ENCODE measurements at regions not wholly inside any gene's neighbourhood (a gene's known extent, or its start where the extent isn't known, plus 50 kb on each side); places are given as distances from the start of the nearest gene placed in this dataset.

DNA sequence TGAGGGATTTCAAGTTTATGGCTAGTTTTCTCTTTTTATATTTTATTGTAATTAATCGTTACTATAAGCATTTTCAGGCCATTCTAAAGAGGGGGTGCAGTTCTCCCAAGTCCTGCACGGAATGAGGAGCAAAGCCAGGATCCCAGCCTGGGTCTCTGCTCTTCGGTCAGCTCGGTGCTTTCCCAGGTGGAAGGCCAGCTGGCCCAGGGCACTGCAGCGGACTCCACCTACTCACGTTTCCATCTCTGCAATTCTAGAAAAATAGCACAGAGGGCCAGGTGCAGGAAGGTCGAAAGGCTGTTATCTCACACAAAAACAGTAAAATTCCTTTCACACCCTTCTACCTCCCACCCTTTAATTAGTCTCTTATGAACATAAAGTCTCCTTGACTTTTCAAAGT is 59.5 kb upstream of the HES1 start:
- H3K36me3 Mint-ChIP-seq (ENCODE audit: low read depth): no peaks in the 10 kb centered on the region
- H3K27me3 Mint-ChIP-seq: peaks cover 57% of the 10 kb centered on the region
- no peak overlapping the region for H3K4me3 Mint-ChIP-seq

GRCh38 chr3:194077602-194078001 is 58.3 kb upstream of the HES1 start:
- no peaks in the 10 kb centered on the region for H3K36me3 Mint-ChIP-seq (ENCODE audit: low read depth)
- DNase-seq: no peak
- no peaks in the 10 kb centered on the region for H3K9me3 Mint-ChIP-seq
- H3K4me1 Mint-ChIP-seq (ENCODE audit: low read depth): no peaks in the 10 kb centered on the region
- H3K4me3 Mint-ChIP-seq: no peak overlapping the region
- H3K27ac Mint-ChIP-seq: no peak overlapping the region
- peaks cover 53% of the 10 kb centered on the region for H3K27me3 Mint-ChIP-seq

More for the DNA sequence above, 59.5 kb upstream of the HES1 start:
- DNase-seq: no peak
- Mint-ChIP-seq H3K9me3 (no peaks in the 10 kb centered on the region), H3K27ac (no peak overlapping the region), H3K4me1 (ENCODE audit: low read depth) (peaks cover 8% of the 10 kb centered on the region)

GRCh38 chr3:194078045-194078821 is 57.7 kb upstream of the HES1 start:
- Mint-ChIP-seq H3K27me3 (peaks cover 53% of the 10 kb centered on the region), H3K9me3 (no peaks in the 10 kb centered on the region), H3K36me3 (ENCODE audit: low read depth) (no peaks in the 10 kb centered on the region), H3K4me1 (ENCODE audit: low read depth) (no peaks in the 10 kb centered on the region), H3K27ac (no peak overlapping the region), H3K4me3 (no peak overlapping the region)
- no peak for DNase-seq

DNA sequence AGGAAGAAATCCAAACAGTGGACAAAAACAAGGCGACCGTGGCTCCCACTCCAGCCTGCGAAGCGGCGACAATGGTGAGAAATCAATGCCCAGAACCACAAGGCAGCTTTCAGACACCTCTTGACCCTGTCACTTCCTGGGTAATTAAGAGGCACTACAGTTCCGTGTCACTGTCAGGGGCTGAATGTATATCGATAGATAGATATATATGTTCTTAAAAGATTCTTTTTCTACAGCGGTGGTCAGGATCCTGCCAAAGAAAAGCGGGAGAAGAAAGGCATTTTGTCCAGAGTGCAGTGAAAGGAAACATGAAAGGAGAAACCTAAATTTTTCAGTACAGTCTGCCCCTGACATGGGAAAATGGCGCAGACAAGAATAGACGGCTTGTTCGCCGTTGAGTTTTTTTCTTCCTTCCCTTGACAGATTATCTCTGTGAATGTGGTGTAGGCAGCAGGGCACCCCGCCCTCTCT is 56.2 kb upstream of the HES1 start:
- Mint-ChIP-seq H3K36me3 (ENCODE audit: low read depth) (no peaks in the 10 kb centered on the region), H3K9me3 (no peaks in the 10 kb centered on the region), H3K4me3 (no peak overlapping the region), H3K27me3 (peaks cover 48% of the 10 kb centered on the region), H3K4me1 (ENCODE audit: low read depth) (peaks cover 7% of the 10 kb centered on the region), H3K27ac (no peak overlapping the region)
- no peak for DNase-seq

- Mint-ChIP-seq H3K4me3 (no peak overlapping the region), H3K4me1 (ENCODE audit: low read depth) (peaks cover 7% of the 10 kb centered on the region), H3K9me3 (no peaks in the 10 kb centered on the region), H3K27me3 (peaks cover 44% of the 10 kb centered on the region), H3K27ac (no peak overlapping the region), H3K36me3 (ENCODE audit: low read depth) (no peaks in the 10 kb centered on the region)
- no peak for DNase-seq
Measured at GRCh38 chr3:194080436-194080835, 55.5 kb upstream of the HES1 start.

DNA sequence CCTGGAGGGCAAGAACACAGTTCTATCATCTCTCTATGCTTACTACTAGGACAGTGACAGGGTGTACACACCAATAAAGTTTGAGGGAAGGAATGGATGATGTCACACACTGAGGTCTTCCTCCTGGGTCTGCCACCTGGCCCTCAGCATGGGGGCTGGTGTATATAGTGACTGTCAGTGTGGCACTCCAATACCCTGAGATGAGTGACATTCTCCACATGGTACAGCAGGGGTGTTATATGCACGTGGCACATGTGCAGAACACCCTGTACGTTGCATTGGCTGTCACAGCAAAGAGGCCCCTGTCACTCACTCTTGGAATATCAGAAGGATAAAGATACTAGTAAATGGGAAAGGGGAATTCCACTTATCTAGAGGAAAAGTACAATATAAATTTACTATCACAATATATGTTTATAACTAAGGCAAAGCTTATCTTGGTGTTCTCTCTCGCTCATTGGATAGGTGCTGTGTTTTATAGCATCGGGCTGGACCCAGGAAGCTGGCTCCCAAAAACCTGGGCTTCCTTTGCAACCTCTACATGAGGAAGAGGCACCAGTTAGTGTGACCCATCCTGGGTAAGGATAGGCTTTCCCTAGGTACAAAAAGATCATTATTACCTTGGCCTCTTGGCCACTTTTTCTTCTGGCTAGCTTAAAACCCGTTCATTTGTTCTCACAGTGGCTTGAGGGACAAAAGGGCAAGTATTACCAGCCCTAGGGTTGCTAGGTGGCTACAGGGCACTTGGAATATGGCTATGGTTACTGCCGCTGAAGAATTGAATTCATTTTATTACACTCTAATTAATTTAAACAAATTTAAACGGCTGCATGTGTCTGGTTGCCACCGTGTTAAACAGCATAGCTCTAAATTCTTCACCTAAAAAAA is 54.8 kb upstream of the HES1 start:
- peaks cover 7% of the 10 kb centered on the region for H3K4me1 Mint-ChIP-seq (ENCODE audit: low read depth)
- no peak for DNase-seq
- no peak overlapping the region for H3K4me3 Mint-ChIP-seq
- H3K36me3 Mint-ChIP-seq (ENCODE audit: low read depth): no peaks in the 10 kb centered on the region
- peaks cover 40% of the 10 kb centered on the region for H3K27me3 Mint-ChIP-seq
- no peak overlapping the region for H3K27ac Mint-ChIP-seq
- H3K9me3 Mint-ChIP-seq: no peaks in the 10 kb centered on the region

DNA sequence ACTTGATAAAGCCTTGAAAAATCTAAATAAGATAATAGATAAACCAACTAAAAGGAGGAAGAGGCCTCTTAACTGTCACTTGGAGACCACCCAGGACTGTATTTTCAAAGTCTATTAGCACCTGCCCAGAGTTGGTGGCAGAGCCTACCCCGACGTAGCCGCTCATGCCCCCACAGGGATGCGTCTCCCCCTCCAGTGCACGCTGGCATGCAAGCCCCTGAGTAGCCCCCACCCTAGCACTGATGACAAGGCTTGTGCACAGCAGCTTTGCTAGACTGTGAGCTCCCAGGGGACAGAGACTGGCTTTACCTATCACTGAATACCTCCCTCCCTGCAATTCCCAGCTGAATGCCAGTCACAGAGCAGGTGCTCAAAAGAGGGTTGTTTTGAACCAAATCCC is 54.1 kb upstream of the HES1 start:
- no peaks in the 10 kb centered on the region for H3K9me3 Mint-ChIP-seq

DNA sequence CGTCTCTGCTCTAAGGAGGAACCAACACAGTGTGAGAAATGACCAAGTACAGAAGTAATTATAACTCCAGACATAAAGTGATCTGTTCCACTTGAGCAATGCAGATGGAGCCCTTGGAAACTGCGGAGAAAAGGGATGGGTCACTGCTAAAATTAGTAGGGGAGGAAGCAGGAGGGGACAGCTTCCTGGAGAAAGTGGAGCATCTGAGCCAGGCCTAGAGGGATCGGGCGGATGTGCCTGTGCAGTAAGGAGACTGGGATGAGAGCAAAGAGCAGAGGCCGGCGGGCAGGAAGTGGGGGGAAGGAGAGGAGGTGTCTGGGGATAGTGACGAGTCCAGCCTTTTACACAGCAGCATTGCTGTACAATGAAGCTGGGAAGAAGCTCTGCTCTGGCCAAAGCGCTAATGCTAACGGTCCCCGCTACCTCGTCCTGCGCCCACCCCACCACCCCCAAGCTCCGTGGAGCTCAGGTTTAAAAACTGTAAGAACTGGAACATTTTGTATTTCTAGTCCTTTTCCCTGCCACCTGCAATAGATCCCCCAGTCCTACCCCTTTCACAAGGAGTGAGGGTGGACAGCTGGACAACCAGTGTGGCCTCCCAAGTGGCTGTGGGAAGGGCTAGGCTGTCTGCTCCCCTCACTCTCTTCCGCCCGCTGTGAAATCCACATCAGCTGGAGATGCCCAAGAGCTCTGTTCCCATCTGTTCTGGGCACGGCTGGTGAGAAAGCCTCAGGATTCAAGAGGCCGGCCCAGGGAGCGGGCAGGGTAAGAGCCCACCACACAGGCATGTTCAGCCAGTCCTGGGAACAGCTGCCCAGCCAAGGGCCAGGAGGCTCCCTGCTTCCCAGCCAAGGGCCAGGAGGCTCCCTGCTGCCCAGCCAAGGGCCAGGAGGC is 53.0 kb upstream of the HES1 start:
- Mint-ChIP-seq H3K4me3 (no peak overlapping the region), H3K27me3 (peaks cover 33% of the 10 kb centered on the region), H3K36me3 (ENCODE audit: low read depth) (no peaks in the 10 kb centered on the region), H3K9me3 (no peaks in the 10 kb centered on the region), H3K4me1 (ENCODE audit: low read depth) (peaks cover 7% of the 10 kb centered on the region), H3K27ac (no peak overlapping the region)
- no peak for DNase-seq

More for the DNA sequence above, 54.1 kb upstream of the HES1 start:
- DNase-seq: no peak
- Mint-ChIP-seq H3K4me3 (no peak overlapping the region), H3K36me3 (ENCODE audit: low read depth) (no peaks in the 10 kb centered on the region), H3K27ac (no peak overlapping the region), H3K27me3 (peaks cover 40% of the 10 kb centered on the region), H3K4me1 (ENCODE audit: low read depth) (peaks cover 7% of the 10 kb centered on the region)

DNA sequence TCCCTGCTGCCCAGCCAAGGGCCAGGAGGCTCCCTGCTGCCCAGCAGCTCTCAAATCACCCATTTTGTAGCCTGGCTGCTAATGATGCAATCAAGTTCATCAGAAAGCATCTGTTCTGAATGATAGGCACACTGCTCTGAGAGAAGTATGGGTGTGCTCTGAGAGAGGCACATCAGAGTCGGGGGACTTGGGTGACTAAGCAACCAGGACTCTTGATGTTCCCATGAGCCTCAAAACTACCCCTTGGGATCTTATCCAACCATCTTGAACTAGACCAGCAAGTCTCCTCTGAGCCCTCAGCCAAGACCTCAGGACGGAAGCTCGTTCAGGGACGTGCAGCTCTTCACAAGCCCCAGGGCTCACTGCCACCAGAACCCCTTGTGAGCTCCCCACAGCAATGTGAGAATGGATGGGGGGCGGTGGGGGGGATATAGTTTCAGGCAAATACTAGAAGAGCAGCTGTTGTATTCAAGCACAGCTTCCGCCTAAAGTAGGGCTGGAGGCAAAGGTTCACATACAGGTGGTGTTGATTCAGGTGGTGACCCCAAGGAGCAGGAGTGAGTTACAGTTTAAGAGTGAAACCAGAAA is 52.2 kb upstream of the HES1 start:
- Mint-ChIP-seq H3K27ac (no peak overlapping the region), H3K27me3 (peaks cover 30% of the 10 kb centered on the region)

GRCh38 chr3:194084284-194084683 is 51.7 kb upstream of the HES1 start:
- Mint-ChIP-seq H3K36me3 (ENCODE audit: low read depth) (no peaks in the 10 kb centered on the region), H3K27ac (no peak overlapping the region), H3K9me3 (no peaks in the 10 kb centered on the region), H3K4me3 (no peak overlapping the region), H3K4me1 (ENCODE audit: low read depth) (peaks cover 9% of the 10 kb centered on the region), H3K27me3 (peaks cover 28% of the 10 kb centered on the region)
- no peak for DNase-seq

More for the DNA sequence above, 52.2 kb upstream of the HES1 start:
- no peak overlapping the region for H3K4me3 Mint-ChIP-seq
- H3K4me1 Mint-ChIP-seq (ENCODE audit: low read depth): peaks cover 7% of the 10 kb centered on the region
- DNase-seq: no peak
- no peaks in the 10 kb centered on the region for H3K9me3 Mint-ChIP-seq
- no peaks in the 10 kb centered on the region for H3K36me3 Mint-ChIP-seq (ENCODE audit: low read depth)

Measured in activated T-cell treated with anti-CD3 and anti-CD28 coated beads, Interleukin-2, amount 50 U/mL, for 24 hours (primary cell).